22Rv1 (cell line): ENCODE measurements at regions not wholly inside any gene's neighbourhood (a gene's known extent, or its start where the extent isn't known, plus 50 kb on each side); places are given as distances from the start of the nearest gene placed in this dataset.

ENCODE experiments used
- H3K27ac ChIP-seq: fragments of 450-650 bp; 2 replicates; pipeline ENCODE4 v1.5.1; 2017
- ZFX ChIP-seq: fragments of 450-650 bp; IDR thresholded peaks from 2 replicates; pipeline ENCODE4 v1.6.1; 2017; ENCODE audit warnings: antibody characterized with exemption, borderline replicate concordance
- TF ChIP-seq, protein P1 (sequence below): fragments of 450-650 bp; IDR thresholded peaks from 2 replicates; pipeline ENCODE4 v1.5.1; 2017; ENCODE audit warnings: mild to moderate bottlenecking

DNA sequence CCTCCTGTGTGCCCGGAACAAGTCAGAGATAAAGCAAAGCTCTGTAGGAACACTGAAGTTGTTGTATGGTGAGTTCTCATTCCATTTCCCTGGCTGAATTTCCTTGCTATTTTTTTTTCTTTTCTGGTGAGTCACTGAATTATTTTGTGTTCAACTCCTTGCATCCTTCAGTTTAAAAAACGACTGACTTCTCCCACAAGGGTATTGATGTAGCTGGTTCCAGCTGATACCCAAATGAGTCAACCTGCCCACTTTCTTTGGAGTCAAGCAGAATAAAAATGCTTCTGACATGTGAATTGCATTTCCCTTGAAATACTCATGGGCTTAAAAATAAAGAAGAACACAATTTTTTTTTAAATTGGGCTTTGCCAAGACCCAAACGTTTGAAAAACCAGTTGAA is 85.5 kb downstream of the SHOX start:
- TF ChIP-seq ZFX: no peak
- TF ChIP-seq, protein P1, sequence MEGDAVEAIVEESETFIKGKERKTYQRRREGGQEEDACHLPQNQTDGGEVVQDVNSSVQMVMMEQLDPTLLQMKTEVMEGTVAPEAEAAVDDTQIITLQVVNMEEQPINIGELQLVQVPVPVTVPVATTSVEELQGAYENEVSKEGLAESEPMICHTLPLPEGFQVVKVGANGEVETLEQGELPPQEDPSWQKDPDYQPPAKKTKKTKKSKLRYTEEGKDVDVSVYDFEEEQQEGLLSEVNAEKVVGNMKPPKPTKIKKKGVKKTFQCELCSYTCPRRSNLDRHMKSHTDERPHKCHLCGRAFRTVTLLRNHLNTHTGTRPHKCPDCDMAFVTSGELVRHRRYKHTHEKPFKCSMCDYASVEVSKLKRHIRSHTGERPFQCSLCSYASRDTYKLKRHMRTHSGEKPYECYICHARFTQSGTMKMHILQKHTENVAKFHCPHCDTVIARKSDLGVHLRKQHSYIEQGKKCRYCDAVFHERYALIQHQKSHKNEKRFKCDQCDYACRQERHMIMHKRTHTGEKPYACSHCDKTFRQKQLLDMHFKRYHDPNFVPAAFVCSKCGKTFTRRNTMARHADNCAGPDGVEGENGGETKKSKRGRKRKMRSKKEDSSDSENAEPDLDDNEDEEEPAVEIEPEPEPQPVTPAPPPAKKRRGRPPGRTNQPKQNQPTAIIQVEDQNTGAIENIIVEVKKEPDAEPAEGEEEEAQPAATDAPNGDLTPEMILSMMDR: no peak
- H3K27ac ChIP-seq: no peak overlapping the region

DNA sequence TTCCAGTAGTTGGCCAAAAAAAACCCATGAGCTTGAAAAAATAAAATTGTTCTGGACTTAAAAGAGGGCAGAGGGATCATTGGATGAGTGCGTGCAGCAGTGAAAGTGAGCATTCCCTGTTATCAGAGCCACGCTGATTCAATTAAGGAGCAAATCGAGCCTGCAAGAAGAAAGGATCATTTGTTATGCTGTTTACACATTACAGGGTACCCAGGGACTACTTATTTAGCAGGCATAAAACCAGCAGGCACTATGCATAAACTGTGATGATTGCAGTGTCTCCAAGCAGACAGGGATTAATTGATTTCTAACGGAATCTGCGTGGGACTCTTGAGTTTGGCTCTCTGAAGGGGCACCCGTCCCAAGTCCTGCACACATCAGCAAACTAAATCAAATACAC is 83.5 kb downstream of the SHOX start:
- no peak overlapping the region for H3K27ac ChIP-seq
- TF ChIP-seq, protein P1: no peak
- TF ChIP-seq ZFX: no peak
